GM12878 (cell line): ENCODE measurements at regions not wholly inside any gene's neighbourhood (a gene's known extent, or its start where the extent isn't known, plus 50 kb on each side); places are given as distances from the start of the nearest gene placed in this dataset.
"Not testable (repeated sequence)": the region's sequence is repeated elsewhere in the genome, so short reads cannot be mapped to it uniquely, and the experiment has no call there.

Source experiments
- ATAC-seq: fragments of 200-7000 bp; cut with Tn5 transposase; 3 replicates; pipeline ENCODE4 v1.9.1; 2020; ENCODE audit warnings: mild to moderate bottlenecking, moderate library complexity
- BruUV-seq: library from RNA; stranded (reverse); fragments of 400-500 nt; replicated peaks from 2 replicates; lab custom pipeline; 2021; lab: Mats Ljungman, UMichigan
- CTCF ChIA-PET: fragments of 300-600 bp; sonication (Branson Sonifier 250); formaldehyde crosslinking; extraction: SDS; loops from one replicate; lab custom pipeline; 2021; ENCODE audit warnings: inconsistent platforms; lab: Yijun Ruan, JAX
- POLR2A ChIA-PET: fragments of 350-600 bp; formaldehyde crosslinking; extraction: SDS; loops from one replicate; lab custom pipeline; 2021; ENCODE audit warnings: inconsistent platforms; lab: Charles Lee
- RAD21 ChIA-PET: fragments of 300-600 bp; sonication (Branson Sonifier 250); formaldehyde crosslinking; loops from one replicate; lab custom pipeline; 2023; ENCODE audit warnings: antibody characterized with exemption; ENCODE audit not compliant: unreplicated experiment; lab: Charles Lee
- SMC1A ChIA-PET: fragments of 300-600 bp; sonication (Branson Sonifier 250); formaldehyde crosslinking; loops from one replicate; lab custom pipeline; 2023; ENCODE audit not compliant: unreplicated experiment, uncharacterized antibody; lab: Charles Lee
- DNase-seq: peaks from one replicate; pipeline ENCODE4 v3.0.0-alpha.2; 2011; ENCODE audit warnings: low read depth, low spot score
- FAIRE-seq: peaks from 3 replicates; lab custom pipeline; 2011; peaks lifted over from hg19 to GRCh38; lab: Jason Lieb, UNC
- H2AFZ ChIP-seq: 2 replicates; pipeline ENCODE4 v1.6.0; 2011; ENCODE audit warnings: low read depth, low read length, control low read depth; ENCODE audit not compliant: control insufficient read depth
- H3K27ac ChIP-seq: 2 replicates; pipeline ENCODE4 v1.5.1; 2011; ENCODE audit warnings: control low read depth; ENCODE audit not compliant: control insufficient read depth, insufficient read depth
- H3K27me3 ChIP-seq, 2 experiments: replicated peaks in 1 of 2; 2 replicates each; pipeline versions ENCODE4 v1.6.0 to v1.6.1; 2011; ENCODE audit warnings: low read length in 1 of 2; ENCODE audit not compliant: control insufficient read depth in 2 of 2, insufficient read depth in 2 of 2
- H3K36me3 ChIP-seq, 2 experiments: 2 replicates each; pipeline ENCODE4 v1.5.1; 2011; ENCODE audit warnings: low read length in 1 of 2; ENCODE audit not compliant: control insufficient read depth in 2 of 2, insufficient read depth in 2 of 2
- H3K4me1 ChIP-seq: 2 replicates; pipeline ENCODE4 v1.6.1; 2011; ENCODE audit warnings: mild to moderate bottlenecking, low read length, moderate library complexity, mixed read lengths; ENCODE audit not compliant: control insufficient read depth, insufficient read depth
- H3K4me2 ChIP-seq: 2 replicates; pipeline ENCODE4 v1.6.0; 2011; ENCODE audit warnings: control low read depth; ENCODE audit not compliant: control insufficient read depth, insufficient read depth
- H3K4me3 ChIP-seq: fragments of 200-600 bp; sonication (generic); 2 replicates; pipeline ENCODE4 v1.5.1; 2016
- H3K79me2 ChIP-seq: 2 replicates; pipeline ENCODE4 v1.6.0; 2011; ENCODE audit warnings: low read length; ENCODE audit not compliant: control insufficient read depth, insufficient read depth
- H3K9ac ChIP-seq: 2 replicates; pipeline ENCODE4 v1.8.0; 2011; ENCODE audit warnings: low read length, control low read depth, mixed read lengths; ENCODE audit not compliant: control insufficient read depth, insufficient read depth
- H3K9me3 ChIP-seq: replicated peaks from 3 replicates; pipeline ENCODE4 v1.5.1; 2011; ENCODE audit warnings: mild to moderate bottlenecking, low read length; ENCODE audit not compliant: control insufficient read depth, insufficient read depth
- H4K20me1 ChIP-seq: 2 replicates; pipeline ENCODE4 v1.6.0; 2011; ENCODE audit not compliant: control insufficient read depth, insufficient read depth
- CEBPB ChIP-seq, 2 experiments: fragments of 150-350 bp in 1 of 2; IDR thresholded peaks; 2 replicates each; pipeline ENCODE4 v1.6.1; 2012 to 2014; ENCODE audit warnings: low read depth in 2 of 2, low read length in 2 of 2, borderline replicate concordance in 1 of 2, inconsistent platforms in 1 of 2
- DPF2 ChIP-seq: fragments of 450-650 bp; IDR thresholded peaks from 2 replicates; pipeline ENCODE4 v1.6.1; 2017; ENCODE audit warnings: mild to moderate bottlenecking
- ETV6 ChIP-seq, 2 experiments: fragments of 450-650 bp in 1 of 2; IDR thresholded peaks in 1 of 2; conservative IDR thresholded peaks in 1 of 2; 2 replicates each; pipeline ENCODE4 v1.6.1; 2014; ENCODE audit warnings: antibody characterized with exemption in 1 of 2, borderline replicate concordance in 1 of 2, low read depth in 1 of 2, mild to moderate bottlenecking in 1 of 2, moderate library complexity in 1 of 2
- IKZF2 ChIP-seq, 2 experiments: fragments of 450-650 bp; IDR thresholded peaks; 2 replicates each; pipeline ENCODE4 v1.6.1; 2017; ENCODE audit warnings: mild to moderate bottlenecking in 2 of 2, moderate library complexity in 2 of 2
- KLF5 ChIP-seq: fragments of 450-650 bp; IDR thresholded peaks from 2 replicates; pipeline ENCODE4 v1.6.1; 2014; ENCODE audit warnings: mild to moderate bottlenecking; ENCODE audit not compliant: partially characterized antibody
- MTA3 ChIP-seq: IDR thresholded peaks from 2 replicates; pipeline ENCODE4 v1.6.1; 2012; ENCODE audit warnings: low read length, inconsistent platforms, borderline replicate concordance
- MYB ChIP-seq: fragments of 150-350 bp; IDR thresholded peaks from 2 replicates; pipeline ENCODE4 v1.6.1; 2014; ENCODE audit warnings: mild to moderate bottlenecking, low read depth, low read length, borderline replicate concordance
- NBN ChIP-seq: fragments of 450-650 bp; IDR thresholded peaks from 2 replicates; pipeline ENCODE4 v1.6.1; 2016
- PKNOX1 ChIP-seq: fragments of 450-650 bp; IDR thresholded peaks from 2 replicates; pipeline ENCODE4 v1.6.1; 2016; ENCODE audit warnings: mild to moderate bottlenecking
- POLR2A ChIP-seq: IDR thresholded peaks from 2 replicates; pipeline ENCODE4 v1.6.1; 2011; ENCODE audit warnings: low read depth, mild to moderate bottlenecking, low read length
- RAD21 ChIP-seq: IDR thresholded peaks from 2 replicates; pipeline ENCODE4 v1.6.1; 2011; ENCODE audit warnings: mild to moderate bottlenecking, low read depth, low read length, moderate library complexity; ENCODE audit not compliant: insufficient read depth
- RELA ChIP-seq: fragments of 450-650 bp; IDR thresholded peaks from 2 replicates; pipeline ENCODE4 v1.8.0; 2014; ENCODE audit warnings: borderline replicate concordance; ENCODE audit not compliant: partially characterized antibody
- SIX5 ChIP-seq: IDR thresholded peaks from 2 replicates; pipeline ENCODE4 v1.6.1; 2011; ENCODE audit warnings: mild to moderate bottlenecking, low read depth, low read length, moderate library complexity; ENCODE audit not compliant: severe bottlenecking
- TAF1 ChIP-seq: IDR thresholded peaks from 2 replicates; pipeline ENCODE4 v1.6.1; 2011; ENCODE audit warnings: mild to moderate bottlenecking, low read depth, low read length, borderline replicate concordance
- TCF12 ChIP-seq: IDR thresholded peaks from 2 replicates; pipeline ENCODE4 v1.6.1; 2011; ENCODE audit warnings: low read depth, mild to moderate bottlenecking, low read length
- YY1 ChIP-seq: IDR thresholded peaks from 2 replicates; pipeline ENCODE4 v1.6.1; 2011; ENCODE audit warnings: low read depth, mild to moderate bottlenecking, low read length
- ZBED1 ChIP-seq: IDR thresholded peaks from 2 replicates; pipeline ENCODE4 v1.6.1; 2016; ENCODE audit warnings: borderline replicate concordance
- ZNF24 ChIP-seq: fragments of 450-650 bp; IDR thresholded peaks from 2 replicates; pipeline ENCODE4 v1.6.1; 2017; ENCODE audit warnings: antibody characterized with exemption, mild to moderate bottlenecking
- WGBS: methylation state at CpG from one replicate; pipeline ENCODE4 v1.1.6; 2016; ENCODE audit warnings: low lambda C conversion rate; ENCODE audit not compliant: insufficient replicate concordance, insufficient coverage; ENCODE audit errors: missing lambda C conversion rate; 5-methylcytosine and 5-hydroxymethylcytosine counted together
- in situ Hi-C: fragments of 300-500 bp; cut with MboI; formaldehyde crosslinking; loops from 9 replicates; pipeline ENCODE4 v1.14.3; 2018; ENCODE audit warnings: mixed read lengths
- intact Hi-C: fragments of 100-400 bp; cut with micrococcal nuclease; formaldehyde crosslinking; loops from one replicate; pipeline ENCODE4 v1.14.2; 2022; ENCODE audit not compliant: unreplicated experiment

GRCh38 chr1:149636286-149637122 is 52.9 kb downstream of the PPIAL4C start (continued):
- TF ChIP-seq TAF1 (peak; percentile 67), TCF12 (peak; percentile 93), KLF5 (peak; percentile 75), PKNOX1 (peak; percentile 74), ZBED1 (peak; percentile 100), POLR2A (peak; percentile 86), IKZF2 (IDR thresholded peaks at IDR 0.05) (peak; percentile 93 to 94), MTA3 (peak; percentile 99), RELA (peak; percentile 91), ZNF24 (peak; percentile 61; the same call in 1 of the 2 replicates), CEBPB (IDR thresholded peaks at IDR 0.05; ENCODE audit: borderline replicate concordance in 1 of 2, low read depth in 2 of 2, low read length in 2 of 2) (peak in 1 of 2 experiments; percentile 64; a peak in 1 of 4 replicates), YY1 (peak; percentile 88), RAD21 (peak; percentile 21; the same call in 1 of the 2 replicates), NBN (peak; percentile 98), ETV6 (conservative IDR thresholded peaks at IDR 0.05 in 1 of 2, IDR thresholded peaks at IDR 0.05 in 1 of 2; ENCODE audit: borderline replicate concordance in 1 of 2, low read depth in 1 of 2) (peak in 1 of 2 experiments; percentile 76; a peak in 2 of 4 replicates), SIX5 (peak; percentile 22), MYB (peak; percentile 74; the same call in 1 of the 2 replicates), DPF2 (0 out of 2 replicates have a peak, but pooled peaks have one; percentile 51)
- TF ChIP-seq, all 136 proteins: peak for 79; not testable (repeated sequence) for 57

GRCh38 chr1:149638481-149638880 is 54.8 kb downstream of the PPIAL4C start:
- H3K9me3 ChIP-seq, H3K79me2 ChIP-seq, RAD21 ChIA-PET, H3K27me3 ChIP-seq, DNase-seq, H2AFZ ChIP-seq, POLR2A ChIA-PET, H3K36me3 ChIP-seq, BruUV-seq, SMC1A ChIA-PET, intact Hi-C loops, H3K4me1 ChIP-seq, H3K9ac ChIP-seq, H3K27ac ChIP-seq, H3K4me3 ChIP-seq, FAIRE-seq, H4K20me1 ChIP-seq, ATAC-seq, H3K4me2 ChIP-seq, in situ Hi-C loops, CTCF ChIA-PET: not testable (repeated sequence)
- WGBS, result 87% methylated on average over 8 of the region's 8 CpGs
